GM21737 (cell line): ENCODE measurements at regions not wholly inside any gene's neighbourhood (a gene's known extent, or its start where the extent isn't known, plus 50 kb on each side); places are given as distances from the start of the nearest gene placed in this dataset.

Source experiments
- ATAC-seq: cut with Tn5 transposase; IDR thresholded peaks from one replicate; pipeline ENCODE4 v1.9.1; 2021; ENCODE audit warnings: mild to moderate bottlenecking, moderate library complexity; ENCODE audit not compliant: unreplicated experiment

DNA sequence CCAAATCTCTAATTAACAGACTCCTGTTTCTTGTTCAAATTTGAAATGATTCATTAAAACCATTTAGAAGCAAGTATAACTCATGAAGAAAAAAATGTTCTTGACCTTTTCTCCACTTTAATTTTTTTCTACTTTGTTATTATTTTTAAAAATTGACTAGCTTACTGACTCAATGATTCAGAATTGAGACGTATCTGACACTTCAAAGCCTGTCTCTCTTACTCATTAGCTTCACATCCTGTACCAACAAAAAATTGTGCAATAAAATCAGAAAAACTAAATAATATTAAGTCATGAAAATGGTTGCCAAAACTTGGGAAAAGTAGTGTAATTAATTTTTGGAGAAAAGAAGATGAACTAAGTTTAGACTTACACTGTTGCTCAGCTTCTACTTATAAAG lies 331.2 kb downstream of the SLC16A7 start:
- no peak for ATAC-seq

- no peak for ATAC-seq
Measured at GRCh38 chr12:59928416-59928815, 332.6 kb downstream of the SLC16A7 start.

- no peak for ATAC-seq
Measured at GRCh38 chr12:59929110-59929509, 333.3 kb downstream of the SLC16A7 start.

DNA sequence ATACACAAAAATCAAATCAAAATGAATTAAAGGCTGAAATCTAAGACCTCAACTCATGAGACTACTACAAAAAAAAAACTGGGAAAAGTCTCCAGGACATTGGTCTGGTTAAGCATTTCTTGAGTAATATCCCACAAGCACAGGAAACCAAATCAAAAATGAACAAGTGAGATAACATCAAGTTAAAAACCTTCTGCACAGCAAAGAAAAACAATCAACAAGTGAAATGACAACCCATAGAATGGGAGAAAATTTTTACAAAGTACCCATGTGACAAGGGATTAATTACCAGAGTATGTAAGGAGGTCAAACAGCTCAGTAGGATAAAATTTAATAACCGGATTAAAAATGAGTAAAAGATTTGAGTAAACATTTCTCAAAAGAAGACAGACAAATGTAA lies 338.7 kb downstream of the SLC16A7 start:
- no peak for ATAC-seq

DNA sequence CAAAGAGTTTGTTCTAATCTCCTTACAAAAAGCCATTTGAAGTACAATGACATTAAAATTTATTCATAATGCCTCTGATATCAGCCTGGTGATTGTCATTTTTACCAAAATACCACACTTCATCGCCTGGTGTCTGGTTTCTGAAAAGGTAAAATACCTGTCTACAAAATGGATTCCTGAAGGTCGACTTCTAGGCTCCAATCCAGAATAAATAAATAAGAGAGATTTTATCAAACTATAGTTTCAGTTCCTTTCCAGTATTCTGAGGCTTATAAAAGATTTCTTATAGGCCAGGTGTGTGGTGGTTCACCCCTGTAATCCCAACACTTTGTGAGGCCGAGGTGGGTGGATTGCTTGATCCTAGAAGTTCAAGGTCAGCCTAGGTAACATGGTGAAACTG lies 340.7 kb downstream of the SLC16A7 start:
- ATAC-seq = no peak

DNA sequence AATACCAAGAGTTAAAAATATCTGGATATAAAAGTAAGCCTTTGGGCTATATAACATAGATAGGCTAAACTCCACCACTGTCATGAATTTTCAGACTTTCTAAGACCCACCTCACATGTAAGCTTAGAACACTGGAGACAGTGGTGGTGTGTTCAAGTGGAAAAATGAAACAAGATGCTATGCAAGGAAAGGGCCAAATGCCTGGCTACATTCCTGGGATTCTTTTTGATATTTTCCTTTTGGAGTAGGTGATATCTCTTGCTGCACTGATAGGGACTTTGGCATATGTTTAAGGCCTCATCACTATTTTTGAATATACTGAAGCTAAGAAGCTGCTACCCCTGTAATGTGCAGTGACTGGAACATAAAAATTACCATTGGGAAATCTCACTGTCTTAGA lies 341.3 kb downstream of the SLC16A7 start:
- ATAC-seq = no peak

- no peak for ATAC-seq
Measured at GRCh38 chr12:59938190-59938962, 342.5 kb downstream of the SLC16A7 start.

- no peak for ATAC-seq
Measured at GRCh38 chr12:59940631-59941342, 345.0 kb downstream of the SLC16A7 start.

GRCh38 chr12:59941461-59941860 lies 345.6 kb downstream of the SLC16A7 start:
- no peak for ATAC-seq

DNA sequence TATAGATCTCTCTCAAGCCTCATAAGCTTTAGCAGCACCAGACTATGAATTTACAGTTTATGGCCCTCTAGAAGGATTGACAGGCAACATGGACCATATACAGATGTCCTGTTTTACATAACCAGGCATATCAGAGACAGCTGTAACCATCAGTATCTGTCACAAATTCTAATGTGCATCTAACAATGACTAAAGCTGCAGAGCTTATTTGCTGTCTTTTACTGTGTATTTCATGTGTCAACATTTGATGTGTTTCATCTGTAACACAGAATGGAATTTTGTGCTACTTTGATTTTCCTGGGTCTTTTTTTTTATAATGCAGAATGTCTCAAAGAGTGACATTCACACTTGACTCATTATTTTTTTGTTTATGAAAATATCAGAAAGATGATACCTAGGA lies 348.3 kb downstream of the SLC16A7 start:
- ATAC-seq = no peak

DNA sequence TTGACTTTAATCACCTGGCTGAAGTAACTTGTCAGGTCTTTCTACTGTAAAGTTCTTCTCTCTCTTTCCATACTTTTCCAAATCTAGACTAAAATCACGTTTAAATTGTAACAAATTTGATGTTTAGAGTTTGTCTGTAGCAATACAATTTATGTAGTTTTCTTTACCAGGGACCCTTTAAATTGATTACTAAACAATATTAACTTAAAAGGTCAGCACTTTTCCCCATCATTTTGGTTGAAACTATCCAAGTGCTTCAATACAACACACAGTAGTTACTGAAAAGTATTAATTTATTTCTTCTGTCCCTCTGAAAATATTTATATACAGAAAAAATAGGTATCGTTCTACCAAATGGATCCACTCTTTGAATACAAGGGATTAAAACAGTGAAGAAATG lies 350.8 kb downstream of the SLC16A7 start:
- ATAC-seq = no peak

GRCh38 chr12:59963546-59963945 lies 367.7 kb downstream of the SLC16A7 start:
- ATAC-seq = no peak

- ATAC-seq = no peak
Measured at GRCh38 chr12:59972905-59973304, 377.1 kb downstream of the SLC16A7 start.

GRCh38 chr12:59973515-59973914 lies 377.7 kb downstream of the SLC16A7 start:
- no peak for ATAC-seq

DNA sequence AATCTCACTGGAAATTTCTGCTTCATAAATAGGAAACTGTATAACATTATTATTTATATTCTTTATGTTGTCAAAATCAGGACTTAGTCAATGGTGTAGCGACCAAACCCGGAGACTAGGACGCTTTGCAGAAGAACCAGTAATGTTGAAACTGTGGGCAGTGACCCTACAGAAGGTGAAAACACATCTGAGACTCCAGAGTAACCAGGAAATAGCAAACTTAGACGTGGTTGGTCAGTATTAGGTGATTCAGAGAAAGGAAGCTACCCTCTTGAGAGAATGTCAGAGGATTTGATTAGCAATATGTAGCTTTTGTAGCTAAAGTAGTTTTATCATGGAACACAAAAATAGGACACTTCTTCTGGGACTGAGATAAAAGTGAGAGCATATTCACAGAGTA lies 381.9 kb downstream of the SLC16A7 start:
- no peak for ATAC-seq

DNA sequence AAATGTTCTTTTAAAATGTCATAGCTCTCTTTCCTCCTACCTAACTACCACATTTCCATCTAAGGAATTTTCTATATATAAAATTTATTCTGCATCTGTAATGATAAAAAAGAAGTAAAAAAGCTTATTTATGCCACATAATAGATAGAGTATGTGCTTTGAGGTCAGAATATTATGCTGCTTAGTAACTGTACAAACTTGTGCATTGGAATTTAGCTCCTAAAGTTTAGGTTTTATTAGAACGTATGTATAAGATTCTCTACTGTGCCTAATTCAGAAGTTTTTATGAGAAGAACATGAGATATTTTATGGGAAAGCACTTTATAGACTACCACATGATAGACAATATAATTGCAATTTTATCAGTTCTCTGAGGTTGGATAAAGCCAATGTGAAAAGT lies 384.6 kb downstream of the SLC16A7 start:
- no peak for ATAC-seq

DNA sequence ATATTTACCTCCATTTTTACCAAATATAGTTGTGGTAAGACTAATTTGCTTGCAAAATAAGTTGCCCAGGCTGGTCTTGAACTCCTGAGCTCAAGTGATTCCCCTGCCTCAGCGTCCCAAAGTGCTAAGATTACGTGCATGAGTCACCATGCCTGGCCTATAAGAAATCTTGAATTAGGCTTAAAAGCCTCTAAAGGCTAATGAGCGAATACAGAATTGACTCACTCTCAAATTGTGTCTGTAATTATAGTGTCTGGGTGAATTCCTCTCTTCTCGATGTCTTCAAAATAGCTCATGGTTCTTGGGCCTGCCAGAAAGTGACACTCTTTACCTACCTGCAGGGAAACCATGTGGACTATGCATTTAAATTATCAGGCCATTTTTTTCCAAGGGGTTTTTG lies 403.5 kb downstream of the SLC16A7 start:
- ATAC-seq = no peak

DNA sequence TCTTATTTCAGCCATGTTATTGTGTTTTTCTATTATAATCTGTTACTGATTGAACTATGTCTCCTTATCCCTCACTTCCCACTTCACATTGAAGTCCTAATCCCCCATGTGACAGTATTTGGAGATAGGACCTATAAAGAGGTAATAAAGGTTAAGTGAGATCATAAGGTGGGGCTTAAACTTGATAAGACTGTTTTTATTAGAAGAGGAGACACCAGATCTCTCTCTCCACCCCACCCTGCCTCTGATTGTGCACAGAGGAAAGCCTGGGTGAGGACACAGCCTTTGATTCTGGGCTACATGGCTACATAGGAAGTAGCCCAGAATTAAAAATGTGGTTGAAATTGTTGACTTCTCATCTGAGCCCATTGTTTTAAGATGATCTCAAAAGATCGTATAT lies 414.7 kb downstream of the SLC16A7 start:
- no peak for ATAC-seq

DNA sequence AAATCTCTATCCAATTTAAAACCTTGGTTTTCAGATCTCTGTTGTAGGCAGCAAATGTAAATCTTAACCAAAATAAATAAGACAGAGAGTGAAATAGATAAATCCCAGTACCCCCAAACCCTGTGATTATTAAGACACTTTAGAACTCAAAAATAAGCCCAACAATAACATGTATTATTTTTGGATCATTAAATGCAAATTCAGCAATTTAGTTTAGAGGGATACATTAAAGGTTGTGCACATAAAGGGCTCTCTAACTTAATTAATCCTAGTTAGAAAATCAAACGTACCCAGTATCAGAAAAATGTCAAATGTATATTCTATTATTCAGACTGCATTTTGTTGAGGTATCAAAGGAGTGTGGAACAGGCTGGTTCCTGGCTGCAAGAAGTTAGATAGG lies 416.8 kb downstream of the SLC16A7 start:
- ATAC-seq = no peak

- no peak for ATAC-seq
Measured at GRCh38 chr12:60014436-60014835, 418.6 kb downstream of the SLC16A7 start.

DNA sequence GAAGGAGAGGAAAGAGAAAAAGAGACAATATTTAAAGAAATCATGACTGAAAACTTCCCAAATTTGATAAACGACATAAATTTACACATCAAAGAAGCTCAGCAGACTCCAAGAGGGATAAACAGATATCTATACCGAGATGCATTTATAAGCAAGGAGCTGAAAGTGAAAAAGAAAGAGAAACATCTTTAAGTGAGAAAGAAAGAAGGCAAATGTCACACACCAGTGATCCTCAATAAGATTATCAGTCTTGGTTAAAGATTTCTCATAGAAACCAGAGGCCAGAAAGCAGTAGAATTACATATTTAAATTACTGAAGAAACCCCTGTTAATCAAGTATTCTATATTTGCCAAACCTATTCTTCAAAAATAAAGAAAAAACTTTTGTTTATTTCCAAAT lies 424.2 kb downstream of the SLC16A7 start:
- ATAC-seq = no peak

GRCh38 chr12:60021235-60021634 lies 425.4 kb downstream of the SLC16A7 start:
- ATAC-seq = no peak

DNA sequence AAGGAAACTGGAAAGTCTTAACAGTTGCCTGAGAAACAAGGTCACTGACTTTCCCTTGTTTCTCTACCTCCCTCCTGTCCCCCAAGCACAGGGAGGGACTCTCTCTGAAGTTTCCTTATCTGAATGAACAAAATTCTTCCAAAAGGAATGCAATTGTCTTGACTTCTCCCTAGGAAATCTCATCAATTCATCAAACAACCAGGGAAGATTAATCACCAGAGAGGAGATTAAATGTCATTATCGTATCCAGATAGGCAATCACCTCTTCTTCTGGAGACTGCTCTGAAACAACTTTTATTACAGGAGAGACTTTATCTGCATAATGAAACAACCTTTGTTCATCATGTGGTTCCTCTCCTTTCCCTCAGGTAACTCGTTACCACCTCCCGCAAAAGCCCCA lies 431.4 kb downstream of the SLC16A7 start:
- no peak for ATAC-seq
